ENCODE measurements at regions not wholly inside any gene's neighbourhood (a gene's known extent, or its start where the extent isn't known, plus 50 kb on each side); places are given as distances from the start of the nearest gene placed in this dataset.

- no peak overlapping the region for H3K27ac ChIP-seq (ENCODE audit: low read length)
Observed at GRCh38 chr13:39876258-39876657, 220.8 kb downstream of the COG6 start.

DNA sequence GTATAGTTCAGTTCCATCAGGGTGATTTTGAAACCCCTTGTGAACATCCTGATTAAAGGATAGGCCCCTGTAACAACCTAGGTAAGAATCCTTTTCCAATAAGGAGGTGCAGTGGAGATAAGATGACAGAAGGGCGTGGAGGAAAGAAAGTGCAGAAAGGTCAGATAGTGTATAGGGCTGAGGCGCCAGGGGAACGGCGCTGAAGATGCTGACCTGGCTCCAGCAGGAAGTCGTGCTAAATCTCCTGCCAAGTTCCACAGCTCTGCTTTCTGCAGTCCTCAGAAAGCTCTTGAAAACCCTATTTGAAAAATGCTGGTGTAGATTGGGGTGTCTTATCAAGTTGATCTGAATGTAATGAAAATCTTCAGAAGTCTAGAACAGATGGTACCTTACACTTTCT, 221.7 kb downstream of the COG6 start:
- Histone ChIP-seq H3K9ac (ENCODE audit: low read length in 2 of 2) (no peak overlapping the region), H3K4me1 (ENCODE audit: control insufficient read depth, insufficient read depth, low read length) (peaks cover 3% of the 10 kb centered on the region), H3K27ac (ENCODE audit: low read length) (no peak overlapping the region), H3K27me3 (ENCODE audit: control insufficient read depth in 1 of 2, insufficient read depth in 2 of 2, low read length in 2 of 2) (no peaks in the 10 kb centered on the region), H3K36me3 (ENCODE audit: control insufficient read depth in 2 of 2, insufficient read depth in 2 of 2, low read length in 2 of 2) (no peaks in the 10 kb centered on the region), H3K9me3 (ENCODE audit: control insufficient read depth in 2 of 2, low read length in 2 of 2) (no peaks in the 10 kb centered on the region), H3K4me3 (ENCODE audit: low read length in 2 of 2) (no peak overlapping the region)

More at GRCh38 chr13:39876258-39876657, 220.8 kb downstream of the COG6 start:
- H3K4me3 ChIP-seq (ENCODE audit: low read length in 2 of 2): no peak overlapping the region
- H3K27me3 ChIP-seq (ENCODE audit: control insufficient read depth in 1 of 2, insufficient read depth in 2 of 2, low read length in 2 of 2): no peaks in the 10 kb centered on the region
- H3K4me1 ChIP-seq (ENCODE audit: control insufficient read depth, insufficient read depth, low read length): peaks cover 3% of the 10 kb centered on the region
- no peaks in the 10 kb centered on the region for H3K36me3 ChIP-seq (ENCODE audit: control insufficient read depth in 2 of 2, insufficient read depth in 2 of 2, low read length in 2 of 2)
- H3K9ac ChIP-seq (ENCODE audit: low read length in 2 of 2): no peak overlapping the region
- H3K9me3 ChIP-seq (ENCODE audit: control insufficient read depth in 2 of 2, low read length in 2 of 2): no peaks in the 10 kb centered on the region

DNA sequence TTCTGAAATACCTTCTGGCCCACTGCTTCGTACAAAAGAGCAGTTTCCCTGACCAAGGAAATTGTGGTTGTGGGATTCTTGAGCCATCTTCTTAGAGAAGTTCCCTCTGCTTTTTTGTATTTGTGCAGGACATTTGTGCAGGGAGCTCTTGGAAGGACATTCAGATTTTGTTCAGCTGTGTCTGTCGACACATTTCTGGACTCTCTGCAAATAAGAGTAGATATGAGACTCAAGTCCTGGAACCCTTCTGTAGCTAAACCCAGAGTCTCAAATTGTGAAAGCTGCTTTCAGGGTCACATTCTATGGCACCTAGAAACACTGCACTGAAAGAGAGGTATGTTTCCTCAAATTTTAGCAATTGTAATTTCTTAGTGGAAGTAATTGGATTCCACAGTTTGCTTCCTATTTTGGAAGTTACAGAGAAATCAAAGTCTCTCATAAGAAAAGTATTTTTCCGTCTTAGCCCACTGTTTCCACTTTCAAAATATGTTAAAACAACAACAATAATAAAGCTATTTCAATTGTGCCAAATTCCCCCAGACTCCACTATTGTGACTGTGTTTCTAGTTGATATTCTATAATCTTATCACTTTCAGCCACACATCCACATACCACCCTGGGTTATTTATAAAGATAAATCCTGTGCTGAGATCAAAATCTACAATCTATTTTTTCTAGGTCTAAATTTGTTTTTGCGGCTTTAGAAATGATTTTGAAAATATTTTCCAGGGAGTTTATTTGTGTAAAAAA, 224.0 kb downstream of the COG6 start:
- Histone ChIP-seq H3K4me3 (ENCODE audit: low read length in 2 of 2) (no peak overlapping the region), H3K4me1 (ENCODE audit: control insufficient read depth, insufficient read depth, low read length) (peaks cover 3% of the 10 kb centered on the region), H3K36me3 (ENCODE audit: control insufficient read depth in 2 of 2, insufficient read depth in 2 of 2, low read length in 2 of 2) (no peaks in the 10 kb centered on the region), H3K27ac (ENCODE audit: low read length) (no peak overlapping the region), H3K9ac (ENCODE audit: low read length in 2 of 2) (no peak overlapping the region), H3K27me3 (ENCODE audit: control insufficient read depth in 1 of 2, insufficient read depth in 2 of 2, low read length in 2 of 2) (no peaks in the 10 kb centered on the region), H3K9me3 (ENCODE audit: control insufficient read depth in 2 of 2, low read length in 2 of 2) (peaks cover 0 to 3% of the 10 kb centered on the region in 2 donors)

DNA sequence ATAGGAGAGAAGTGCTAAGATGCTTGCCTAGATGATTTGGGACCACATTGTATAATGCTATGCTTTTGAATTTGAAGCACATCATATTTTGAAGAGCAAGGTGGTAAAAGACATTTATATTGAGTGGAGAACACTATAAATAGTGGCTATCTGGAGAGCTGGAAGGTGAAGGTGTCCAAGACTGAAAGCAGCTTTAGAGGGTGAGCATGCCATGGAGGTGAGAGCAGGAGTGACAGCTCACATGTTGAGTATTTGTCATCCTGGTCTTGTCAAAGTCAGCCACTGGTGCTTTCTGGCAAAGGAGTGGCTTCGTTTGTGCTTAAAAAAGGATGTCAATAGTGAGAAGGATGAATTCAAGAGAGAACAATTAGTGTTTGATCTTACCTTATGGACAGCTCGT, 225.9 kb downstream of the COG6 start:
- Histone ChIP-seq H3K27me3 (ENCODE audit: control insufficient read depth in 1 of 2, insufficient read depth in 2 of 2, low read length in 2 of 2) (no peaks in the 10 kb centered on the region), H3K36me3 (ENCODE audit: control insufficient read depth in 2 of 2, insufficient read depth in 2 of 2, low read length in 2 of 2) (no peaks in the 10 kb centered on the region), H3K27ac (ENCODE audit: low read length) (no peak overlapping the region), H3K4me1 (ENCODE audit: control insufficient read depth, insufficient read depth, low read length) (peaks cover under 1% of the 10 kb centered on the region), H3K4me3 (ENCODE audit: low read length in 2 of 2) (no peak overlapping the region), H3K9ac (ENCODE audit: low read length in 2 of 2) (no peak overlapping the region), H3K9me3 (ENCODE audit: control insufficient read depth in 2 of 2, low read length in 2 of 2) (peaks cover 0 to 3% of the 10 kb centered on the region in 2 donors)

- no peaks in the 10 kb centered on the region for H3K27me3 ChIP-seq (ENCODE audit: control insufficient read depth in 1 of 2, insufficient read depth in 2 of 2, low read length in 2 of 2)
- H3K27ac ChIP-seq (ENCODE audit: low read length): no peak overlapping the region
- H3K4me3 ChIP-seq (ENCODE audit: low read length in 2 of 2): no peak overlapping the region
- peaks cover 0 to 3% of the 10 kb centered on the region in 2 donors for H3K9me3 ChIP-seq (ENCODE audit: control insufficient read depth in 2 of 2, low read length in 2 of 2)
- H3K4me1 ChIP-seq (ENCODE audit: control insufficient read depth, insufficient read depth, low read length): no peaks in the 10 kb centered on the region
- no peak overlapping the region for H3K9ac ChIP-seq (ENCODE audit: low read length in 2 of 2)
- H3K36me3 ChIP-seq (ENCODE audit: control insufficient read depth in 2 of 2, insufficient read depth in 2 of 2, low read length in 2 of 2): no peaks in the 10 kb centered on the region
Observed at GRCh38 chr13:39881887-39882286, 226.4 kb downstream of the COG6 start.

GRCh38 chr13:39884166-39884565, 228.7 kb downstream of the COG6 start:
- Histone ChIP-seq H3K9me3 (ENCODE audit: control insufficient read depth in 2 of 2, low read length in 2 of 2) (peaks cover 0 to 3% of the 10 kb centered on the region in 2 donors), H3K9ac (ENCODE audit: low read length in 2 of 2) (no peak overlapping the region), H3K36me3 (ENCODE audit: control insufficient read depth in 2 of 2, insufficient read depth in 2 of 2, low read length in 2 of 2) (no peaks in the 10 kb centered on the region), H3K27me3 (ENCODE audit: control insufficient read depth in 1 of 2, insufficient read depth in 2 of 2, low read length in 2 of 2) (no peaks in the 10 kb centered on the region), H3K4me3 (ENCODE audit: low read length in 2 of 2) (no peak overlapping the region), H3K4me1 (ENCODE audit: control insufficient read depth, insufficient read depth, low read length) (peaks cover 4% of the 10 kb centered on the region), H3K27ac (ENCODE audit: low read length) (no peak overlapping the region)

DNA sequence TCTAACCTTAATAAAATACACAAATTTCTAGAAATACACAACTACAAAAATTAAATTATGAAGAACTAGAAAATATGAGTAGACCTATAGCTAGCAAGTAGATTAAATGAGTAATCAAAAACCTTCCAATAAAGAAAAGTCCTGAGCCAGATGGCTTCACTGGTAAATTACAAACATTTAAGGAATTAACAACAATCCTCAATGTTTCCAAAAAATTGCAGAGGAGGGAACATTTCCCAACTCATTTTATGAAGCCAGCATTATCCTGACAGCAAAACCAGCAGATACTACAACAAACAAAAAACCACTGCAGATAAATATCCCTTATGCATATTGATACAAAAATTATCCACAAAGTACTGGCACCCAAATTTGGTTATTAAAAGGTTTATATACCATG, 230.9 kb downstream of the COG6 start:
- no peaks in the 10 kb centered on the region for H3K36me3 ChIP-seq (ENCODE audit: control insufficient read depth in 2 of 2, insufficient read depth in 2 of 2, low read length in 2 of 2)
- H3K4me1 ChIP-seq (ENCODE audit: control insufficient read depth, insufficient read depth, low read length): peaks cover 4% of the 10 kb centered on the region
- no peak overlapping the region for H3K9ac ChIP-seq (ENCODE audit: low read length in 2 of 2)
- no peaks in the 10 kb centered on the region for H3K27me3 ChIP-seq (ENCODE audit: control insufficient read depth in 1 of 2, insufficient read depth in 2 of 2, low read length in 2 of 2)
- no peak overlapping the region for H3K27ac ChIP-seq (ENCODE audit: low read length)
- no peak overlapping the region for H3K4me3 ChIP-seq (ENCODE audit: low read length in 2 of 2)
- peaks cover 0 to 3% of the 10 kb centered on the region in 2 donors for H3K9me3 ChIP-seq (ENCODE audit: control insufficient read depth in 2 of 2, low read length in 2 of 2)

GRCh38 chr13:39887387-39887786, 231.9 kb downstream of the COG6 start:
- no peak overlapping the region for H3K9ac ChIP-seq (ENCODE audit: low read length in 2 of 2)
- no peak overlapping the region for H3K4me3 ChIP-seq (ENCODE audit: low read length in 2 of 2)
- no peaks in the 10 kb centered on the region for H3K27me3 ChIP-seq (ENCODE audit: control insufficient read depth in 1 of 2, insufficient read depth in 2 of 2, low read length in 2 of 2)
- peaks cover 4% of the 10 kb centered on the region for H3K4me1 ChIP-seq (ENCODE audit: control insufficient read depth, insufficient read depth, low read length)
- H3K27ac ChIP-seq (ENCODE audit: low read length): no peak overlapping the region
- H3K36me3 ChIP-seq (ENCODE audit: control insufficient read depth in 2 of 2, insufficient read depth in 2 of 2, low read length in 2 of 2): no peaks in the 10 kb centered on the region
- peaks cover 0 to 3% of the 10 kb centered on the region in 2 donors for H3K9me3 ChIP-seq (ENCODE audit: control insufficient read depth in 2 of 2, low read length in 2 of 2)

- peaks cover 4% of the 10 kb centered on the region for H3K4me1 ChIP-seq (ENCODE audit: control insufficient read depth, insufficient read depth, low read length)
- peaks cover 0 to 3% of the 10 kb centered on the region in 2 donors for H3K9me3 ChIP-seq (ENCODE audit: control insufficient read depth in 2 of 2, low read length in 2 of 2)
- H3K36me3 ChIP-seq (ENCODE audit: control insufficient read depth in 2 of 2, insufficient read depth in 2 of 2, low read length in 2 of 2): no peaks in the 10 kb centered on the region
- H3K9ac ChIP-seq (ENCODE audit: low read length in 2 of 2): no peak overlapping the region
- no peak overlapping the region for H3K27ac ChIP-seq (ENCODE audit: low read length)
- no peak overlapping the region for H3K4me3 ChIP-seq (ENCODE audit: low read length in 2 of 2)
- H3K27me3 ChIP-seq (ENCODE audit: control insufficient read depth in 1 of 2, insufficient read depth in 2 of 2, low read length in 2 of 2): no peaks in the 10 kb centered on the region
Observed at GRCh38 chr13:39888865-39889810, 233.7 kb downstream of the COG6 start.

- no peak overlapping the region for H3K9ac ChIP-seq (ENCODE audit: low read length in 2 of 2)
- peaks cover 4% of the 10 kb centered on the region for H3K4me1 ChIP-seq (ENCODE audit: control insufficient read depth, insufficient read depth, low read length)
- H3K36me3 ChIP-seq (ENCODE audit: control insufficient read depth in 2 of 2, insufficient read depth in 2 of 2, low read length in 2 of 2): no peaks in the 10 kb centered on the region
- no peaks in the 10 kb centered on the region for H3K27me3 ChIP-seq (ENCODE audit: control insufficient read depth in 1 of 2, insufficient read depth in 2 of 2, low read length in 2 of 2)
- no peaks in the 10 kb centered on the region for H3K9me3 ChIP-seq (ENCODE audit: control insufficient read depth in 2 of 2, low read length in 2 of 2)
- H3K27ac ChIP-seq (ENCODE audit: low read length): no peak overlapping the region
- no peak overlapping the region for H3K4me3 ChIP-seq (ENCODE audit: low read length in 2 of 2)
Observed at GRCh38 chr13:39890537-39890936, 235.1 kb downstream of the COG6 start.
